GM21367 (cell line): ENCODE measurements at regions not wholly inside any gene's neighbourhood (a gene's known extent, or its start where the extent isn't known, plus 50 kb on each side); places are given as distances from the start of the nearest gene placed in this dataset.
"Not testable (repeated sequence)": the region's sequence is repeated elsewhere in the genome, so short reads cannot be mapped to it uniquely, and the experiment has no call there.

Experiments
- ATAC-seq: cut with Tn5 transposase; IDR thresholded peaks from one replicate; pipeline ENCODE4 v1.9.1; 2021; ENCODE audit not compliant: unreplicated experiment

DNA sequence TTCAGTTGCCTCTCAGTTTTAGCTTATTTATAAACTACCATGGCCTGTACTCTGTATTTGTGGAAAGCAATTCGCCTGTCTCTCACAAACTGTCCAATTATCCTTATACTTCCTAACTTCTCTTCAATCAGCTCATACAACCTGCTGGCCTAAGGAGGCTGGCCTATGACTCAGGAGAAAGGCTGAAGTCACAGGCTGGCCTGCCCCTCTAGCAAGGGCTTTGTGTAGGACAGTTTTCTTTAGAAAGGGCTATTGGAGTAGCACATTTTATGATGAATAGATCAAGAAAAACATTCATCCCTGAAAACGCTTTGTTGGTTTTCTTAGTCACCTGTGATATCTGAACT is 988.7 kb upstream of the ARRDC3 start:
- no peak for ATAC-seq

DNA sequence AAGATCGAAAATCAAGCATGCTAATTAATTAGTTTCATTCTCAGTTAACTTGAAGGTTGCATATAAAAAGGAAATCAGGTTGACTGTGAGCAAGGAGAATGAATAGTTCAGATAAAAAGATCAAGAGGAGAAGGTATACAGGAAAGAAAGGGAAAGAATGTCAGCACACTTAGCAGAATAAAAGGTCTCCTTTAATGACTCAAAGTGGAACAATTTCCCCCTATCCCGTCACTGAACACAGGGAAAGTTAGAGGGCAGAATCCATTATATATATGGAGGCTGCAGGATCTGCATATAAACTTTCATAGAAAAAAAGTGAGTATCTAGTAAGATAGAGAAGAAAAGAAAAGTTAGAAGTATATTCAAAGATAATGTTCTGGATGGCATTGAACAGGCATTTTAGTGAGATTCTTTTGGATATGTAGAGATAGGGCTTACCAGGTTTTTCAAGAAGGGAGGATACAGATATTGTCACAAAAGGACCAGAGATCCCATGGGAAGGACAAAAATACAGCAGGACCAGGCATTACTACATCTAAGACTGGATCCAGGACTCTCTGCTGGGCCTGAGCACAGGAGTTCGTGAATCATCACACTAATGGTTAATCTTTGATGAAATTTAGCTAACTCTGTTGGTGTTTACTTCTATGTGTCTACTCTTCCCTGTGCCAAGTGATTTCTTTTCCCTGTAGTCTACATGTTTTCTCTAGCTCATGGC is 988.2 kb upstream of the ARRDC3 start:
- no peak for ATAC-seq

DNA sequence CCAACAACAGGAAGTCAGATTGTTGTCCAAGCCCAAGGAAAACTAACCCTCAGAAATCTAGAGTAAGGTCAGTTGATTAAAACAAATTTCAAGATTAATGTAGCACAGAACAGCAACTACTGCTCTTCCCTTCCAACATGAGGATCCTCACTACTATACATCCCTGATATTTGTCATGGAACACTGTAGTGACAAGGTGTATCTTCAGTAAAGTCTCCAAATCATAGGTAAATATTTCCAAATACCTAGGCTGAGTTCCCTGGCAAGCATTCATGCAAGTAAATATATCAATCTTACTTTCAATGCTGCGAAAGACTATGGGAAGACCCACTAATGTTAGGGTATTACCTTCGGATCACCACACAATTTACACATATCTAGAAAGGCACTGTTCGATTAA is 986.9 kb upstream of the ARRDC3 start:
- no peak for ATAC-seq

DNA sequence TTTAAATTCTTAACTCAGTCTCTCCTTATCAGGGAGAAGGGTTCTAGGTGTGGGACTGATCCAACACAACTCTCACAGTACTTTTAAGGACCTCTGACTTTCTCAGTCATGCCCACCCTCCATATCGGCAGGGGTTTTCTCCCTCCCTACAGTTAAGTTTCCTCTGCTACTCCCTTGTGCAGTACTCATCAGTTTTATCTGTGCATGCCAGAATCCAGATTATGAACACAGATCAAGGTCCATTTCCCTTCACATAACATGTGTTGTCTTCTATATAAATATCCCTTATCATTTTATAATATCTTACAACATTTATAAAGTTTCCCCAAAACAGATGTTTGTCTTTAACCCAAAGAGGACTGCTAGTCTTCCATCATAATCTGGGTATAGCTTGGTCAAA is 986.5 kb upstream of the ARRDC3 start:
- no peak for ATAC-seq

DNA sequence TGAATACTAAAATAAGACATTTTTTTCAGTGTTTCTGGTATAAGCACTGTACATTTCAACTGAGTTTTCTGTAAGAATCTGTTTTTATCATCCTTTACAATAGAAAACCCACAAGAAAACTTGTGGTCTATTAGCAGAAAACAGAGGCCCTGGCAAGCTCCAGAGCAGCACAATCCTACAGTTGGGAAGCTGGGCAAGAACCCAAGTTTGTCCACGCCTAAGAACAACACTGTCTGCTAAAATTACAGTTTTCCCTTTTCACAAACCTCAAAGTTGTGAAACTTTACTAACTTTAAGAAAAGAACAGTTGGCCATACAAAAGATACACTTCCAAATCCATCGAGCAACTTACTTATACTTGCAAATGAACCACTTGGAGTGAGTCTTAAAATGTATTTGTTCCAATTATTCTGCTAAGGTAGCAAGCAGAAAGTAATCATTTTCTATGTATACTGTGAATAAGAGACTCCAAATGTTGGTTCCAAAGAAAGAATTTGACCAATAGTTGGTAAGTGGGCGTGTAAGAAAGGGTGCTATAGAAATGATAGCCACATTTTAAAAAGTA is 982.0 kb upstream of the ARRDC3 start:
- no peak for ATAC-seq

DNA sequence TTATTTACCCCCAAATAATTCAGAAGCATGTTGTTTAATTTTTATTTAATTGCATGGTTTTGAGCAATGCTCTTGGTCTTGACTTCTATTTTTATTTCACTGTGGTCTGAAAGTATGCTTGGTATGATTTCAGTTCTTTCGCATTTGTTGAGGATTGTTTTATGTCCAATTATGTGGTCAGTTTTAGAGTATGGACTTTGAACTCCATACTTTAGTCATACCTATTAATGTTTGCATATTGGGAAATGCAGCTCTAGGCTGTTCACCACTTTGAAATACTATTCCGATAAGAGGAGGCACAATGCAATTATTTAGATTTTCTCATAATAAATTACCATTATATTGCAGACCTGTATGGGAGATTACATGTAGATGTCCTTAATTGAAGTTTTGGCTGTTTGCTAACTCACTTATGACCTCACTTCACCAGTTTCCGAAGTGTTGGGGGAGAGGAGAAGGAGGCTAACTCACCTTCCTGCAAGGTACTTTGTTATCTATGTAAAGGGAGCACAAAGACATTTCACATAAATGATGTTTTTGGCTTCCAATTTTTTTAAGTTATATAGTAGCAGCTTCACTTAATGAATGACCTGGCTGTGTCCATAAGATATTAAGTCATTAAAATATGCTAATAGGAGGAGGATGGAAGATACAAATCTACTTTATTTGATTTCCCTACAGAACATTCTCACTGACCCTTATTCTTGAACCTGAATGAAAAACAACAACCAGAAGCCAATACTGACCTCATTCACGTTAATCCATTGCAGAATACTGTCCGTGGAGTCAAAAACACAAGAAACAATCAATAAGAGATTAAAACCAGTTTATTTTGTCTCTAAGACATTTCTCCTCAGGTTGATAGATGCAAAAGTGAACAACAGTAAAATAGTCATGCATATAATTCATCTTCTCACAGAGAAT is 970.3 kb upstream of the ARRDC3 start:
- no peak for ATAC-seq

DNA sequence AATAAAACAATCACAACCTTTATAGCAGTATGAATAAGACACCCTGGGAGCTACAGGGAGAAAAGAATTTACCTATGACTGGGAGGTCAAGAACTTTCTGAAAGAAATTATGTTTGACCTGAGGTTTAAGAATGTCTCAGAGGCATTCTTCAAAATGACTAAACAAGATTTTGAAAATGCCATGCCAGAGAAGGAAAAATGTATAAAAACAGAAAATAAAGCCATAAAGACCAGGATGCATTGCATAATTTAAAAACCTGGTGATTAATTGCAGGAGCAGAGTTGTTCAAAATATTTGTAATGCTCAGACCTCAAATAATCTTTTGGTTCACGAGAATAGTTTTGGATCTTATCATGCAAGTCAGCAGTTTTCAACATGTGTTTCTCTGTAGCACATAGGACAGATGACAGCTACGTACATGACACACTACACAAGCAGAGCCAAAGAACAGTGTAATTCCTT is 954.7 kb upstream of the ARRDC3 start:
- no peak for ATAC-seq

DNA sequence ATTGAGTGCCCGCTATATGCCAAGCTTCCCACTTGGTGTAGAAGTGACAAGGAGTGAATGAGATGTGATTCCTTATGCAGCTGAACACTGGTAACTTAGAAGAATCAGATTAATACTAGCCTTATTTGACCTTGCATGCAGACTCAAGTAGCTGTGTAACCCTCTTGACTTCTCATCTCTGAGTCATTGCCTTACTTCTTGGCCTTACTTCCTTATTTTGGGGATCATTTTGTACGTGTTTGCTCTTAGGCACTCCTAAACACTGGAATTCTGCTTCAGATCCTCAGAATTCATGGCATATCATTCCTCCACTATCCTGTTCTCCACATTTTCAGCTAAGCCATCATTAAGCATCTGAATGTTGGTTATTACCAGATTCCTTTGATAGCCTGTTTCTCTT is 948.9 kb upstream of the ARRDC3 start:
- ATAC-seq, result no peak

DNA sequence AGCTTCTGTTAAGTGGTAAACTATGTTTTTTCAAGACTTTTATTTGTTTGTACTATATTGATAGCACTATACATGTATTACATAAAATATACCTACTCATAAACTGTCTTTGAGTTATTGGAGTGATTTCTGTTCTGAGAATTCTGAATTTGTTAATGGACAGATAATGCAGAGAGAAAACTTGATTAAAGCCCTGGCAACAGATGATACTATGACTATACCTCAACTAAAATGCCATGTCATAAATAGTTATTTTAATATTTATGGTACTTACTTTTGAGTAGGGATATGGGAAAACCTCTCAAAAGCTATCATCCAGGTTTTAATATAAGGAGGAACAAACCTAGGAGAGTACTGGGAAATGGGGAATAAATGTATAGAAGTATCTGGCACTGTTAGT is 947.2 kb upstream of the ARRDC3 start:
- ATAC-seq, result no peak

DNA sequence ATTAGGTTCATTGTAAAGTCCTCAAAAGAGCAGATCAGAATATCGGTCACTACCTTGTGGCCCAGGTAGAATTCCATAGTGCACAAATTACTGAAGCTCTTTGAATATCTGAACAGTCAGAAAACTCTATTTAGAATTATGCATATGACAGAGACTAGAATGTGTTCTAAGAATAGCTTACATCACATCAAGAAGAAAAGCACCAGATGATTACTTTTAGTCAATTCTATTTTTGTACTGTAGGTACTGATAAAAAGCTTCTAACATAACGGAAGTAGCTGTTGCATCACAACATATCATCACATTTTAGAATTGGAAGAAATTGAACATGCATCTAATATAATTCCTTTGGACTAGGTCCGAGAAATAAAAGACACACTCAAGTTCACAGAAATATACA is 946.6 kb upstream of the ARRDC3 start:
- no peak for ATAC-seq

DNA sequence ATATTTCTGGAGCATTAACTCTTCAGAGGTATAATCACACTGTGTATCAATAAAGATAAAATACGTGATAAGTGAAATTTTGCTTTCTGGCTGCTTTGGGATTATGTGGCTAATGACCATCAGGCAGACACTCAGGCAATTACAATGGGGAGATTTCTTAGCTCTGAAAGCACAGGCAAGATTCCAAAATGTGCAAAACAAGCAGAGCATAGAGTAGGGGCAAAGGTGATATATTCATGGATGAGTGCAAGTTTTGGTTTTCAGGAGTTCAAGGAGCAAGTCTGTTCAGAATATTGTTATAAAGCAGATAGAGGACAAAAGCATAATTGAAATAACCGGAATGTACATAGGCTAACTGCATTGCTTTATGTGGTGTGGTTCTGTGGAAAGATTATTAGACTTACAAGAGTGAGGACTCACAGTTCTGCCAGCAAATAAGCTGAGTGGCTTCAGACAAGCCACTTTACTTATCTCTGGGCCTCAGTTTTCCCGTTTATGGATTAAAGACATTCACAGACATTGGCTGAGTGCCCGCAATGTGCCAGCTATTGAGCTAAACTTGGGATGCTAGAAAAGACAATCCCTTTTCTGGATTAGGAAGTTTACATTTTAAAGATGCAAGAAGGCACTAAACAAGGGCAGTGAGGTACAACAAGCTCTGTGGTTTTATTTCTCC is 945.6 kb upstream of the ARRDC3 start:
- ATAC-seq, result no peak

DNA sequence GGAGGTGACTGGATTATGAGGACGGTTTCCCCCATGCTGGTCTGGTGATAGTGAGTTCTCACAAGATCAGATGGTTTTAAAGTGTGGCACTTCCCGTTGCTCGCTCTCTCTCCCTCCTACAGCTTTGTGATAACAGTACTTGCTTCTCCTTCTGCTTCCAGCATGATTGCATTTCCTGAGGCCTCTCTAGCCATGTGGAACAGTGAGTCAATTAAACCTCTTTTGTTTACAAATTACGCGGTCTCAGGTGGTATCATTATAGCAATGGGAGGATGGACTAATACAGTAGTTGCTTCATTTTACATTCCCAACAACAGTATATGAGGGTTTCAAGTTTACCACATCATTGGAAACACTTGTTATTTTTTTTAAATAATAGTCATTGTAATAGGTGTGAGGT is 937.3 kb upstream of the ARRDC3 start:
- ATAC-seq, result no peak

DNA sequence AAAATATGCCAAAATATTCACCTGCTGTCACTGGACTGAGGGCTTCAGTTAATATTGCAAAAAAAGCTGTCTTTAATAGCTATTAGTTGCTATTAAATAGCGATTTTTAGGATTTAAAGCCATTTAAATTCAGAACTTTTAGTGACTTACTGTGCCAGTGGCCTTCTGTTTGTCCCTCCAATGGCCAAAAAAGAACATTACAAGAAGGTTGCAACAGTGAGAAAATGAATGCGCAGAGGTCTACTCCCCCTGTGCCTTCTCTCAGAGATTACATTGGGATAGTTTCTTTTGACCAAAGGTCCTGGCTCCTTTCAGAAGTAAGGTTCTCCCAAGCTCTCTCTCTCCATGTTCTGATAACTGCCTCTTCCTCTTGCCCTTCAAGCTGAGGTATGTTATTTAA is 930.3 kb upstream of the ARRDC3 start:
- no peak for ATAC-seq

DNA sequence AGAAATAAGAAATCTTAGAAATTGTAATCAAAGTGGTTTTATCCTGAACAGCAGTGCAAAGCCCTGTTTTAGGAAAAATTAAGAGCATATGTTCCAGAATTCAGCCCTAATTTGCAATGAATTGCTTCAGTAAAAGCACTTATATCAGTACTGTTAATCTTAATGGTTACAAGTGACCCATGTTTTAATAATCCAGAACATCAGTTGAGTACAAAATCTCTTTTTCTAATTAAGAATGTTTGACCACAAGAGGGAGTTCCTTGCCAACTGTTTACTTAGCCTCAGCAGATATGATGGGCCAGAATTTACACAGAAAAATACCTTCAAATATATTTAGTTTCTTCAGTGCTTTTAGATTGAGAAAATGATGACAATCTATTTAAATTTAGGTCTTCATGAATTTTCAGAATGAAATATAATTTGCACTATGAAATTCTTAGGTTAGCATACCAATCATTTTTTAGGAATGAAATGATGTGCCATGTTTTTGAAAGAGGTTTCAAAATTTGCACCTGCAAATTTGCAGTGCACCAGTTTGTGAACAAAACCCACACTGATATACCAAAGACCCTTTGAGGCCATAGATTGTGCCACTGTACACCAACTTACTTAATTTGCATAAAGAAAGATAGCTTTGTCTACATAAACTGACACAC is 926.3 kb upstream of the ARRDC3 start:
- ATAC-seq, result no peak

DNA sequence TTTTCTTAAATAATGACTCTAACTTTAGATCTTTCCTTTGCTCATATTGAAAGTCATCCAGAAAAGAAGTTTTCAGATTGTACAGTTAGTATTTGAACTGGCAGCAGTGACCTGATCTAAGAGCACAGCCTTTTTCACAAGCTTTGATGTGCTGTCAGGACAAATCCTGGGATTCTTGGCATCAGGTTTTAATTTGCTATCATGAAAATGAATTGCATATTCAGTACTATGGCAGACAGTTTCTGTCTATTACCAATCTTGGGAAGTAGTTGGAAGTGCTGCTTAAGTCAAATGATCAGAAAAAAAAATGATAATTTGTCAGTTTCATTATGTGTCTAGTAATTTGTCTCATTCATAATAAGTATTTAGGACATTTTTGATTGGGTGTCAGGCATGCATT is 925.6 kb upstream of the ARRDC3 start:
- no peak for ATAC-seq

DNA sequence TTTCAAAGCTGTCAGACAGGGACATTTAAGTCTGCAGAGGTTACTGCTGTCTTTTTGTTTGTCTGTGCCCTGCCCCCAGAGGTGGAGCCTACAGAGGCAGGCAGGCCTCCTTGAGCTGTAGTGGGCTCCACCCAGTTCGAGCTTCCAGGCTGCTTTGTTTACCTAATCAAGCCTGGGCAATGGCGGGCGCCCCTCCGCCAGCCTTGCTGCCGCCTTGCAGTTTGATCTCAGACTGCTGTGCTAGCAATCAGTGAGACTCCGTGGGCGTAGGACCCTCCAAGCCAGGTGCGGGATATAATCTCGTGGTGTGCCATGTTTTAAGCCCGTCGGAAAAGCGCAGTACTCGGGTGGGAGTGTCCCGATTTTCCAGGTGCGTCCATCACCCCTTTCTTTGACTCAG is 919.2 kb upstream of the ARRDC3 start:
- ATAC-seq, result not testable (repeated sequence)

DNA sequence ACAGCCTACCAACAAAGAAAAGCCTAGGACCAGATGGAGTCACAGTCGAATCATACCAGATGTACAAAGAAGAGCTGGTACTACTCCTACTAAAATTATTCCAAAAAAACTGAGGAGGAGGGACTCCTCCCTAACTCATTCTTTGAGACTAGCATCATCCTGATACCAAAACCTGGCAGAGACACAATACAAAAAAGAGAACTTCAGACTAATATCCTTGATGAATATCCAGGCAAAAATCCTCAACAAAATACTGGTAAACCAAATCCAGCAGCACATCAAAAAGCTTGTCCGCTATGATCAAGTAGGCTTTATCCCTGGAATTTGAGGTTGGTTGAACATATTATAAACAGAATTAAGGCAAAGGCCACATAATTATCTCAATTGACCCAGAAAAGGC is 900.4 kb upstream of the ARRDC3 start:
- ATAC-seq, result no peak

DNA sequence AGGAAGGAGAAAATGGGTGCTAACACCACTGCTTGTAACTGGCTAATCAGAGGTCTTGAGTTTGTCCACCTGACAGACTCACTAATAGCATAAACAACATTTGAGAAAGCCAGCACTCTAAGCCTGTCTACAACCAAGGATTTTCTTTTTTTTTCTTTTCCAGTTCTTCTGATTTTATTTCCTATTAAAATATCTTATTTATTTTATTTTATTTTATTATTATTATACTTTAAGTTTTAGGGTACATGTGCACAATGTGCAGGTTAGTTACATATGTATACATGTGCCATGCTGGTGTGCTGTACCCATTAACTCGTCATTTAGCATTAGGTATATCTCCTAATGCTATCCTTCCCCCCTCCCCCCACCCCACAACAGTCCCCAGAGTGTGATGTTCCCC is 888.6 kb upstream of the ARRDC3 start:
- not testable (repeated sequence) for ATAC-seq

DNA sequence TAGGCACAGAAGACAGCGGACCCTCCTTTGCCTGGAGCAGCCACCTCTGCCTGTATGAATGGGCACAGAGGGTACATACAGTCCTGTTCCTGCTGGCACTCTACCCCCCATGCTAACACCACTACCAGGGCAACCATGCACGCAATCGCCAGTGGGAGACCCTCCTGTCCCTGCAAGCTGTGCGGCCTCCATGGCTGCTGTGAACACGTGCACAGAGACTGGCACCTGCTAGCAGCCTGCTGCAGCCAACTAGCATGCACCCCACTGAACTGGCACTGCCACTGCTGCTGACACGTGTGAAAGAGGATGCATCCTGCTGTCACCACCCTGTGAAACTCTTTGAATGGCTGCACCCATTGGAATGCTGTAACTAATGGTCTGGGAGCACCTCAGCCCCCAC is 885.2 kb upstream of the ARRDC3 start:
- no peak for ATAC-seq

DNA sequence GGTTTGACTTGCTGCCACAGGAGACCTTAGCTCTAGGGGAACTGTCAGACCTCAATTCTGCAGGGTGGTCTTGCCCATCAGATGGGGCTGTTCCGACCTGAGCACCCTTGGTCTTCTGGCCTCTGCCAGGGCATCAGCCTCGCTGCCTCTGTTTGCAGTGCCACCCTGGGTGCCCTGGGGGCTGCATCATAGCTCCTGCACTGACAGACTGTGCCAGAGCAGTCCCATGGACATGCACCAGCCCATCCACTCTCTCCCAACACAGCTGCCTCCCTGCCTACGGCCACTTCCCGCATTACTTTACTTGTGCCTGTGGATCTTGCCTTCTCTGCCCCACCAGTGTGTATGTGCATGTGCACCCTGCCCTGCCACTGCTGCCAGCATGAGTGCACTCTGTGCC is 884.7 kb upstream of the ARRDC3 start:
- no peak for ATAC-seq

DNA sequence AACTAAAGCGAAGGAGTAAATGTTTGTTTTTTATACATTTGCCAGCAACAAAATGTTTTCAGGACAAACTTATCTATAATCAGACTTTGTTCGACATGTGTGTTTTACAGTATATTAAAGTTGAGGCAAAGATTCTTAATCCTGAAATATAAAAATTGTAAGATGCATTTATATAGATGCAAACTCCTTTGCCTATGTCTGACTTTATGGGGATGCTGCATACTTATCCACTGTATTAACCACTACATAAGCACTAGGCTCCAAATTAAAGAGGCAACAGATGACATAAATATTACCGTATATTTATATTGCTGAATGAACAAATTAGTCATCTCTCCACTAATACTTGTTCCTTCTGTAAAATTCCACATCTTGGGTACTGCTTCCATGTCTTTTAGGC is 882.7 kb upstream of the ARRDC3 start:
- ATAC-seq, result no peak
